Transverse colon (tissue), 4 donors: ENCODE measurements at regions not wholly inside any gene's neighbourhood (a gene's known extent, or its start where the extent isn't known, plus 50 kb on each side); places are given as distances from the start of the nearest gene placed in this dataset.

ENCODE experiments used
- DNase-seq: peaks from one replicate; pipeline ENCODE4 v3.0.0-alpha.2; 2019
- H3K27ac ChIP-seq, 4 donors: fragments of 200-600 bp; sonication (generic); 2 replicates each; pipeline ENCODE4 v1.5.1; 2016 to 2018; ENCODE audit warnings: inconsistent platforms in 4 of 4
- H3K27me3 ChIP-seq: fragments of 200-600 bp; sonication (generic); 2 replicates; pipeline ENCODE4 v1.5.1; 2017; ENCODE audit warnings: inconsistent platforms
- H3K36me3 ChIP-seq, 4 donors: fragments of 200-600 bp; sonication (generic); 2 replicates each; pipeline ENCODE4 v1.5.1; 2017 to 2019; ENCODE audit warnings: inconsistent platforms in 4 of 4
- H3K4me1 ChIP-seq, 4 donors: fragments of 200-600 bp; sonication (generic); 2 replicates each; pipeline ENCODE4 v1.5.1; 2017 to 2020; ENCODE audit warnings: inconsistent platforms in 4 of 4
- H3K4me3 ChIP-seq, 4 donors: fragments of 200-600 bp; sonication (generic); 1 replicate in 1 of 4; 2 replicates in 3 of 4; pipeline versions ENCODE4 v1.5.1 to v1.6.1; 2017 to 2019; ENCODE audit warnings: inconsistent platforms in 4 of 4
- H3K9me3 ChIP-seq, 2 donors: fragments of 200-600 bp; sonication (generic); 2 replicates each; pipeline ENCODE4 v1.5.1; 2017 to 2019; ENCODE audit warnings: inconsistent platforms in 2 of 2
- EP300 ChIP-seq: sonication (generic); formaldehyde crosslinking; IDR thresholded peaks from one replicate; pipeline ENCODE4 v1.6.1; 2017; ENCODE audit warnings: antibody characterized with exemption, low read depth
- POLR2A ChIP-seq: fragments of 450-650 bp; IDR thresholded peaks from one replicate; pipeline ENCODE4 v1.6.1; 2016; ENCODE audit warnings: antibody characterized with exemption, mild to moderate bottlenecking, moderate library complexity
- POLR2AphosphoS5 ChIP-seq, 3 donors: sonication (generic); formaldehyde crosslinking; IDR thresholded peaks; one replicate each; pipeline ENCODE4 v1.6.1; 2016; ENCODE audit warnings: antibody characterized with exemption in 3 of 3
- WGBS, 2 donors: methylation state at CpG; one replicate each; pipeline ENCODE4 v1.1.5; 2018; ENCODE audit warnings: low coverage in 1 of 2; 5-methylcytosine and 5-hydroxymethylcytosine counted together
- in situ Hi-C, 4 donors: fragments of 200-750 bp; cut with MboI; loops; one replicate each; pipeline versions ENCODE4 v1.15.0 to v1.15.1; 2017; ENCODE audit warnings: low sequenced_read_pairs in 3 of 4, low pct_ligation_motif_present in 1 of 4, low pct_unique_long_range_greater_than_20kb in 1 of 4
- intact Hi-C: fragments of 100-400 bp; cut with DNase I; formaldehyde crosslinking; loops from one replicate; pipeline ENCODE4 v1.15.1; 2023; ENCODE audit warnings: low total_unique reads
- TF ChIP-seq, protein P1 (sequence below), 5 experiments: fragments of 200-600 bp in 3 of 5; fragments of 450-650 bp in 2 of 5; sonication (generic) in 3 of 5; IDR thresholded peaks; 1 replicate in 2 of 5; 2 replicates in 3 of 5; pipeline ENCODE4 v1.5.1; 2016 to 2017; ENCODE audit warnings: antibody characterized with exemption in 5 of 5, inconsistent platforms in 3 of 5, mild to moderate bottlenecking in 2 of 5, moderate library complexity in 1 of 5

GRCh38 chr1:239976130-239976968, 115.3 kb upstream of the FMN2 start:
- no peak overlapping the region for H3K4me3 ChIP-seq
- peak; percentile 44 for DNase-seq
- WGBS, 2 donors: 23 to 27% methylated on average over 4 to 5 of the region's 5 CpGs
- in situ Hi-C loops: no loop called here
- TF ChIP-seq POLR2AphosphoS5 (IDR thresholded peaks at IDR 0.05): no peak
- TF ChIP-seq, protein P1, sequence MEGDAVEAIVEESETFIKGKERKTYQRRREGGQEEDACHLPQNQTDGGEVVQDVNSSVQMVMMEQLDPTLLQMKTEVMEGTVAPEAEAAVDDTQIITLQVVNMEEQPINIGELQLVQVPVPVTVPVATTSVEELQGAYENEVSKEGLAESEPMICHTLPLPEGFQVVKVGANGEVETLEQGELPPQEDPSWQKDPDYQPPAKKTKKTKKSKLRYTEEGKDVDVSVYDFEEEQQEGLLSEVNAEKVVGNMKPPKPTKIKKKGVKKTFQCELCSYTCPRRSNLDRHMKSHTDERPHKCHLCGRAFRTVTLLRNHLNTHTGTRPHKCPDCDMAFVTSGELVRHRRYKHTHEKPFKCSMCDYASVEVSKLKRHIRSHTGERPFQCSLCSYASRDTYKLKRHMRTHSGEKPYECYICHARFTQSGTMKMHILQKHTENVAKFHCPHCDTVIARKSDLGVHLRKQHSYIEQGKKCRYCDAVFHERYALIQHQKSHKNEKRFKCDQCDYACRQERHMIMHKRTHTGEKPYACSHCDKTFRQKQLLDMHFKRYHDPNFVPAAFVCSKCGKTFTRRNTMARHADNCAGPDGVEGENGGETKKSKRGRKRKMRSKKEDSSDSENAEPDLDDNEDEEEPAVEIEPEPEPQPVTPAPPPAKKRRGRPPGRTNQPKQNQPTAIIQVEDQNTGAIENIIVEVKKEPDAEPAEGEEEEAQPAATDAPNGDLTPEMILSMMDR (IDR thresholded peaks at IDR 0.05): peak; percentile 79 to 96 (median 91)
- H3K36me3 ChIP-seq: no peaks in the 10 kb centered on the region
- intact Hi-C loops: no loop called here
- H3K4me1 ChIP-seq: no peaks in the 10 kb centered on the region
- H3K27ac ChIP-seq: no peak overlapping the region
- no peaks in the 10 kb centered on the region for H3K27me3 ChIP-seq
- H3K9me3 ChIP-seq: peaks cover 6 to 7% of the 10 kb centered on the region in 2 donors

DNA sequence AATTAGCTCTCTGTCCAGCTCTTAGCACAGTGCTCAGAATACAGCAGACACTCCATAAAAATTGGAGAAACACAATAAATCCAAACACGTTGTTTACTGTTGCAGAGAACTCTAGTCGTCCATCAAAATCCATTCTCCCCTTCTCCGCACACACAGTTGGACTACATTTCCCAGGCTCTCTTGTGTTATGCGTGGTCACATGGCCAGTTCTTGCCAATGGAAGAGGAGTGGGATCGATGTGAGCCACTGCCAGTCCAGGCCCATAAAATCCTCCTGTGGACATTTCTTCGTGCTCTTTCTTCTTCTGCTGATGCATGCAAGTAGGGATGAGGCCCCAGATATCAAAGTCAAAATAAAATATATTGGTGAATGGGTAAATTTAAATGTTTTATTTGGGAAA, 114.3 kb upstream of the FMN2 start:
- no peaks in the 10 kb centered on the region for H3K27me3 ChIP-seq
- no peak overlapping the region for H3K27ac ChIP-seq
- intact Hi-C loops: no loop called here
- in situ Hi-C loops: no loop called here
- no peaks in the 10 kb centered on the region for H3K4me1 ChIP-seq
- WGBS, 2 donors: 82 to 85% methylated on average over 5 to 6 of the region's 6 CpGs
- no peak overlapping the region for H3K4me3 ChIP-seq
- peaks cover 6 to 7% of the 10 kb centered on the region in 2 donors for H3K9me3 ChIP-seq
- H3K36me3 ChIP-seq: no peaks in the 10 kb centered on the region
- no peak for DNase-seq
- no peak for TF ChIP-seq POLR2A
- TF ChIP-seq EP300: no peak
- no peak for TF ChIP-seq POLR2AphosphoS5 (IDR thresholded peaks at IDR 0.05)
- TF ChIP-seq, protein P1 (IDR thresholded peaks at IDR 0.05): no peak

- WGBS, 2 donors: 69% methylated on average over 4 of the region's 4 CpGs; no CpG with 5 or more reads in 1 of the 2 donors
- H3K4me3 ChIP-seq: no peak overlapping the region
- in situ Hi-C loops: no loop called here
- intact Hi-C loops: no loop called here
- H3K9me3 ChIP-seq: peaks cover 6 to 7% of the 10 kb centered on the region in 2 donors
- no peak overlapping the region for H3K27ac ChIP-seq
- H3K36me3 ChIP-seq: no peaks in the 10 kb centered on the region
- no peak for DNase-seq
- TF ChIP-seq POLR2A: no peak
- TF ChIP-seq EP300: no peak
- no peak for TF ChIP-seq POLR2AphosphoS5 (IDR thresholded peaks at IDR 0.05)
- no peaks in the 10 kb centered on the region for H3K27me3 ChIP-seq
- H3K4me1 ChIP-seq: no peaks in the 10 kb centered on the region
Measured at GRCh38 chr1:239979456-239979855, 112.2 kb upstream of the FMN2 start.

- Histone ChIP-seq H3K36me3 (no peaks in the 10 kb centered on the region), H3K27me3 (no peaks in the 10 kb centered on the region), H3K9me3 (peaks cover 6 to 7% of the 10 kb centered on the region in 2 donors), H3K4me3 (no peak overlapping the region), H3K27ac (no peak overlapping the region), H3K4me1 (no peaks in the 10 kb centered on the region)
- no peak for DNase-seq
- in situ Hi-C loops (no loop called here), intact Hi-C loops (no loop called here)
- TF ChIP-seq, protein P1 (IDR thresholded peaks at IDR 0.05): no peak
- TF ChIP-seq EP300: no peak
- no peak for TF ChIP-seq POLR2A
- no peak for TF ChIP-seq POLR2AphosphoS5 (IDR thresholded peaks at IDR 0.05)
- WGBS, 2 donors: 63 to 68% methylated on average over 2 of the region's 2 CpGs
Measured at GRCh38 chr1:239982762-239983161, 108.9 kb upstream of the FMN2 start.
